Testis (tissue), 2 donors: ENCODE measurements at regions not wholly inside any gene's neighbourhood (a gene's known extent, or its start where the extent isn't known, plus 50 kb on each side); places are given as distances from the start of the nearest gene placed in this dataset.

Source experiments
- CTCF ChIP-seq, 3 experiments: fragments of 450-650 bp in 2 of 3; fragments of 200-600 bp in 1 of 3; sonication (generic) in 1 of 3; IDR thresholded peaks; one replicate each; pipeline ENCODE4 v1.5.1; 2016 to 2019; ENCODE audit warnings: antibody characterized with exemption in 3 of 3, mild to moderate bottlenecking in 2 of 3, moderate library complexity in 1 of 3
- POLR2A ChIP-seq: fragments of 450-650 bp; IDR thresholded peaks from one replicate; pipeline ENCODE4 v1.6.1; 2017; ENCODE audit warnings: antibody characterized with exemption, mild to moderate bottlenecking, moderate library complexity

GRCh38 chr9:118533101-118533500, 828.9 kb downstream of the TLR4 start:
- TF ChIP-seq CTCF (IDR thresholded peaks at IDR 0.05) (no peak), POLR2A (no peak)
